ENCODE measurements at regions not wholly inside any gene's neighbourhood (a gene's known extent, or its start where the extent isn't known, plus 50 kb on each side); places are given as distances from the start of the nearest gene placed in this dataset.
"Not testable (repeated sequence)": the region's sequence is repeated elsewhere in the genome, so short reads cannot be mapped to it uniquely, and the experiment has no call there.

GRCh38 chr9:85479305-85479704 lies 262.4 kb downstream of the AGTPBP1 start:
- TF ChIP-seq CTCF (IDR thresholded peaks at IDR 0.05), result no peak
- Histone ChIP-seq H3K27ac (ENCODE audit: low read depth in 1 of 2, low read length in 2 of 2) (no peak overlapping the region), H3K4me3 (ENCODE audit: low read length) (no peak overlapping the region), H3K9me3 (ENCODE audit: control insufficient read depth in 1 of 2, insufficient read depth in 1 of 2, low read length in 2 of 2) (no peaks in the 10 kb centered on the region), H3K27me3 (ENCODE audit: control insufficient read depth in 1 of 2, insufficient read depth in 2 of 2, low read length in 2 of 2) (peaks cover 0 to 8% of the 10 kb centered on the region in 2 experiments), H3K36me3 (ENCODE audit: insufficient read depth, low read length) (no peaks in the 10 kb centered on the region), H3K4me1 (ENCODE audit: insufficient read depth, low read length) (no peaks in the 10 kb centered on the region)
- Mint-ChIP-seq H3K36me3 (ENCODE audit: low read depth) (no peaks in the 10 kb centered on the region), H3K27me3 (peaks cover 25% of the 10 kb centered on the region), H3K4me3 (no peak overlapping the region), H3K4me1 (ENCODE audit: low read depth) (no peaks in the 10 kb centered on the region), H3K27ac (no peak overlapping the region), H3K9me3 (peaks cover 3% of the 10 kb centered on the region)
- ChIA-PET CTCF (no interaction called here), POLR2A (no interaction called here)
- DNase-seq (no peak), ATAC-seq (ENCODE audit: poor library complexity) (no peak)
- intact Hi-C loops (cut with DNase I, micrococcal nuclease), result no loop called here

GRCh38 chr9:85478847-85479246 lies 262.9 kb downstream of the AGTPBP1 start:
- DNase-seq, result no peak
- no peaks in the 10 kb centered on the region for H3K4me1 Mint-ChIP-seq (ENCODE audit: low read depth)
- peaks cover 3% of the 10 kb centered on the region for H3K9me3 Mint-ChIP-seq
- peaks cover 20% of the 10 kb centered on the region for H3K27me3 Mint-ChIP-seq
- Histone ChIP-seq H3K36me3 (ENCODE audit: insufficient read depth, low read length) (no peaks in the 10 kb centered on the region), H3K4me3 (ENCODE audit: low read length) (no peak overlapping the region), H3K9me3 (ENCODE audit: control insufficient read depth in 1 of 2, insufficient read depth in 1 of 2, low read length in 2 of 2) (no peaks in the 10 kb centered on the region), H3K27me3 (ENCODE audit: control insufficient read depth in 1 of 2, insufficient read depth in 2 of 2, low read length in 2 of 2) (peaks cover 0 to 8% of the 10 kb centered on the region in 2 experiments), H3K4me1 (ENCODE audit: insufficient read depth, low read length) (no peaks in the 10 kb centered on the region), H3K27ac (ENCODE audit: low read depth in 1 of 2, low read length in 2 of 2) (no peak overlapping the region)
- intact Hi-C loops (cut with DNase I, micrococcal nuclease), result no loop called here
- CTCF ChIA-PET, result no interaction called here
- no peak for ATAC-seq (ENCODE audit: poor library complexity)
- no peak overlapping the region for H3K4me3 Mint-ChIP-seq
- TF ChIP-seq CTCF (IDR thresholded peaks at IDR 0.05), result no peak
- no peak overlapping the region for H3K27ac Mint-ChIP-seq
- no peaks in the 10 kb centered on the region for H3K36me3 Mint-ChIP-seq (ENCODE audit: low read depth)
- POLR2A ChIA-PET, result no interaction called here

DNA sequence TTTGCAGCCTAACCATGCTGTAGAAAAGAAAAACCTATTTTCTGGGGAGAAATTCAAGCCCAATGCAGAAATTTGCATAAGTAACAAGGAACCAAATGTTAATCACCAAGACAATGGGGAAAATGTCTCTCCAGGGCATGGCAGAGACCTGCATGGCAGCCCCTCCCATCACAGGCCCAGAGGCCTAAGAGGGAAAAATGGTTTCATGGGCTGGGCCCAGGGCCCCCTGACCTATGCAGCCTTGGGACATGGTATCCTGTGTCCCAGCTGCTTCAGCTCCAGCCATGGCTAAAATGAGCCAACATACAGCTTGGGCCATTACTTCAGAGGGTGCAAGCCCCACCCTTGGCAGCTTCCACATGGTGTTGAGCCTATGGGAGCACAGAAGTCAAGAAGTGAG lies 266.9 kb downstream of the AGTPBP1 start:
- H3K9me3 Mint-ChIP-seq; CTCF ChIA-PET; H3K27me3 ChIP-seq (ENCODE audit: control insufficient read depth in 1 of 2, insufficient read depth in 2 of 2, low read length in 2 of 2); H3K36me3 Mint-ChIP-seq (ENCODE audit: low read depth); H3K4me3 ChIP-seq (ENCODE audit: low read length); H3K36me3 ChIP-seq (ENCODE audit: insufficient read depth, low read length); H3K4me1 Mint-ChIP-seq (ENCODE audit: low read depth); H3K9me3 ChIP-seq (ENCODE audit: control insufficient read depth in 1 of 2, insufficient read depth in 1 of 2, low read length in 2 of 2); H3K27ac Mint-ChIP-seq; ATAC-seq (ENCODE audit: poor library complexity); H3K27ac ChIP-seq (ENCODE audit: low read depth in 1 of 2, low read length in 2 of 2); POLR2A ChIA-PET; intact Hi-C loops (cut with DNase I, micrococcal nuclease); DNase-seq; H3K4me3 Mint-ChIP-seq; H3K4me1 ChIP-seq (ENCODE audit: insufficient read depth, low read length): not testable (repeated sequence)
- H3K27me3 Mint-ChIP-seq, result peaks cover 14% of the 10 kb centered on the region

DNA sequence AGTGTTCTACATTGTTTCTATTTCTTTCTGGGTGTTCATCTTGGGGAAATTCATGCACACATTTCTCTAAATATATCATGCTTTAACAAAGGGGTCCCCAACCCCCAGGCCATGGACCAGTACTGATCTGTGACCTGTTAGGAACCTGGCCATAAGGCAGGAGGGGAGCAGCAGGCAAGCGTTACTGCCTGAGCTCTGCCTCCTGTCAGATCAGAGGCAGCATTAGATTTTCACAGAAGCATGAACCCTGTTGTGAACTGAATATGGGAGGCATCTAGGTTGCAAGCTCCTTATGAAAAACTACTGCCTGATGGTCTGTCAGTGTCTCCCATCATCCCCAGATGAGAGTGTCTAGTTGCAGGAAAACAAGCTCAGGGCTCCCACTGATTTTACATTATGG lies 270.0 kb downstream of the AGTPBP1 start:
- Histone ChIP-seq H3K9me3 (ENCODE audit: control insufficient read depth in 1 of 2, insufficient read depth in 1 of 2, low read length in 2 of 2) (no peaks in the 10 kb centered on the region), H3K27me3 (ENCODE audit: control insufficient read depth in 1 of 2, insufficient read depth in 2 of 2, low read length in 2 of 2) (no peaks in the 10 kb centered on the region), H3K4me3 (ENCODE audit: low read length) (no peak overlapping the region), H3K27ac (ENCODE audit: low read depth in 1 of 2, low read length in 2 of 2) (no peak overlapping the region), H3K36me3 (ENCODE audit: insufficient read depth, low read length) (no peaks in the 10 kb centered on the region), H3K4me1 (ENCODE audit: insufficient read depth, low read length) (no peaks in the 10 kb centered on the region)
- Mint-ChIP-seq H3K9me3 (peaks cover 3% of the 10 kb centered on the region), H3K4me1 (ENCODE audit: low read depth) (no peaks in the 10 kb centered on the region), H3K27ac (no peak overlapping the region), H3K36me3 (ENCODE audit: low read depth) (no peaks in the 10 kb centered on the region), H3K27me3 (peaks cover 5% of the 10 kb centered on the region), H3K4me3 (no peak overlapping the region)
- ATAC-seq (ENCODE audit: poor library complexity) (no peak), DNase-seq (no peak)
- TF ChIP-seq CTCF (IDR thresholded peaks at IDR 0.05), result no peak
- CTCF ChIA-PET, result no interaction called here
- intact Hi-C loops (cut with DNase I, micrococcal nuclease), result no loop called here
- POLR2A ChIA-PET, result no interaction called here
